CD8-positive, alpha-beta memory T cell (primary cell): ENCODE measurements at regions not wholly inside any gene's neighbourhood (a gene's known extent, or its start where the extent isn't known, plus 50 kb on each side); places are given as distances from the start of the nearest gene placed in this dataset.

Experiments
- CTCF ChIA-PET: fragments of 350-600 bp; sonication (Branson Sonifier 250); formaldehyde crosslinking; loops from one replicate; lab custom pipeline; 2021; ENCODE audit warnings: antibody characterized with exemption; lab: Charles Lee
- POLR2A ChIA-PET: fragments of 350-600 bp; sonication (Branson Sonifier 250); formaldehyde crosslinking; loops from one replicate; lab custom pipeline; 2021; ENCODE audit warnings: antibody characterized with exemption; lab: Charles Lee
- DNase-seq, 5 donors: peaks; one replicate each; pipeline versions ENCODE4 v3.0.0 to v3.0.0-alpha.2; 2020 to 2022; ENCODE audit warnings: mixed read lengths in 1 of 5
- H3K27ac ChIP-seq: one replicate; pipeline ENCODE4 v1.7.0; 2013; ENCODE audit warnings: low read depth, mild to moderate bottlenecking, low read length, moderate library complexity
- H3K27me3 ChIP-seq: 2 replicates; pipeline ENCODE4 v1.7.0; 2013; ENCODE audit warnings: low read length, mild to moderate bottlenecking; ENCODE audit not compliant: insufficient read depth, poor library complexity, severe bottlenecking
- H3K36me3 ChIP-seq: 2 replicates; pipeline ENCODE4 v1.7.0; 2013; ENCODE audit warnings: mild to moderate bottlenecking, low read length, moderate library complexity; ENCODE audit not compliant: insufficient read depth
- H3K4me1 ChIP-seq: 2 replicates; pipeline ENCODE4 v1.7.0; 2013; ENCODE audit warnings: mild to moderate bottlenecking, low read length, moderate library complexity; ENCODE audit not compliant: insufficient read depth
- H3K4me3 ChIP-seq: 2 replicates; pipeline ENCODE4 v1.7.0; 2013; ENCODE audit warnings: mild to moderate bottlenecking, low read length
- H3K9me3 ChIP-seq: 2 replicates; pipeline ENCODE4 v1.7.0; 2013; ENCODE audit warnings: mild to moderate bottlenecking, low read length
- H3K27ac Mint-ChIP-seq, 8 donors: one replicate each; pipeline ENCODE4 v1.8.0; 2020 to 2021; ENCODE audit warnings: mixed read lengths in 8 of 8, mild to moderate bottlenecking in 6 of 8, inconsistent platforms in 3 of 8, moderate library complexity in 3 of 8
- H3K27me3 Mint-ChIP-seq, 2 donors: one replicate each; pipeline ENCODE4 v1.8.0; 2020 to 2021; ENCODE audit warnings: mixed read lengths in 2 of 2, mild to moderate bottlenecking in 1 of 2, moderate library complexity in 1 of 2
- H3K36me3 Mint-ChIP-seq, 3 donors: one replicate each; pipeline ENCODE4 v1.8.0; 2020 to 2021; ENCODE audit warnings: mixed read lengths in 3 of 3, inconsistent platforms in 1 of 3, mild to moderate bottlenecking in 1 of 3
- H3K4me1 Mint-ChIP-seq, 3 donors: one replicate each; pipeline ENCODE4 v1.8.0; 2020 to 2021; ENCODE audit warnings: mixed read lengths in 3 of 3, inconsistent platforms in 1 of 3, mild to moderate bottlenecking in 1 of 3
- H3K4me3 Mint-ChIP-seq, 7 donors: one replicate each; pipeline ENCODE4 v1.8.0; 2020 to 2021; ENCODE audit warnings: mixed read lengths in 7 of 7, mild to moderate bottlenecking in 6 of 7, moderate library complexity in 4 of 7, inconsistent platforms in 2 of 7
- H3K9me3 Mint-ChIP-seq, 5 donors: one replicate each; pipeline ENCODE4 v1.8.0; 2020 to 2022; ENCODE audit warnings: mixed read lengths in 5 of 5, mild to moderate bottlenecking in 3 of 5, moderate library complexity in 2 of 5, inconsistent platforms in 1 of 5

DNA sequence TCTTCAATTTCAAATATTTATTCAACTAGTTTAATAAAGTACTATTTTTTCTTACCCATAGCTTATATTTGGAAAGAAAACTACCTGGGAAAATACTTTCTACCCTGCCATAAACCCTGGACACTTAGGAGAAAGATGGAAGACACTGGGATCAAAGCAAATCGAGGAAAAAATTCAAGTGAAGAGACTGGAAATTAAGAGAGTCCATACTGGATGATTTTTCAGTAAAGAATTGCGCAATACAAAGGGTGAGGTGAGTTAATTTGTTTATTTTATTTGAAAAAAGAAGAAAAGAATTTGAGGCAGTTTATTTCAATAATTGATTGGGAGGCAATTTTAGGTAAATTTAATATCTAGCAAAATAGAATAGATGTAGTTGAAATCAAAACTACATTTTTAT is 331.8 kb upstream of the ITGA1 start:
- no peaks in the 10 kb centered on the region for H3K36me3 ChIP-seq
- Mint-ChIP-seq H3K4me1 (no peaks in the 10 kb centered on the region), H3K9me3 (peaks cover 0 to 3% (median 0%) of the 10 kb centered on the region in 5 donors), H3K36me3 (peaks cover 0 to 2% (median 0%) of the 10 kb centered on the region in 3 donors), H3K27ac (no peak overlapping the region), H3K27me3 (peaks cover 0 to 3% of the 10 kb centered on the region in 2 donors), H3K4me3 (no peak overlapping the region)
- no peaks in the 10 kb centered on the region for H3K27me3 ChIP-seq
- CTCF ChIA-PET = no interaction called here
- POLR2A ChIA-PET = no interaction called here
- no peaks in the 10 kb centered on the region for H3K9me3 ChIP-seq
- H3K27ac ChIP-seq = no peak overlapping the region
- DNase-seq = no peak
- H3K4me3 ChIP-seq = no peak overlapping the region
- no peaks in the 10 kb centered on the region for H3K4me1 ChIP-seq

DNA sequence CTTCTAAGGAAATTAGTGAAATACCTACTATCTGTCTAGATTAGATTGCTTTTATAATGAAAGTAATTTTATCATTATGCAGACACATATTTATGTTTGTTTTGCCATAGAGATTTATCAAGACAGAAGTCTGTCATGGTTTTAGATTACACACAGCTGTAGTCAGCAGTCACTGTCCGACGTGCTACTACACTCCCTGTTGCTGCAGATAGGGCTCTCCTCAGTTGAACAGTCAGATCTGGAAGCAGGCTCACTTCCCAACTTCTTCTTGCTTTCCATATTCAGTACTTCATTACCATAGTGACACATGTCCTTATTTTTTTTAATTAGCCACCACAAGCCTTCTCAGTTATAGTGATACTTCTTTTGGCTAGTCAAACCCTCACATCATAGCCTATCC is 329.9 kb upstream of the ITGA1 start:
- Mint-ChIP-seq H3K9me3 (peaks cover 0 to 3% (median 0%) of the 10 kb centered on the region in 5 donors), H3K27me3 (peaks cover 0 to 3% of the 10 kb centered on the region in 2 donors), H3K4me3 (no peak overlapping the region), H3K36me3 (peaks cover 0 to 2% (median 0%) of the 10 kb centered on the region in 3 donors), H3K27ac (no peak overlapping the region), H3K4me1 (no peaks in the 10 kb centered on the region)
- ChIA-PET POLR2A (no interaction called here), CTCF (no interaction called here)
- H3K4me1 ChIP-seq = no peaks in the 10 kb centered on the region
- DNase-seq = no peak
- H3K27ac ChIP-seq = no peak overlapping the region
- no peaks in the 10 kb centered on the region for H3K36me3 ChIP-seq
- no peaks in the 10 kb centered on the region for H3K27me3 ChIP-seq
- H3K9me3 ChIP-seq = no peaks in the 10 kb centered on the region
- no peak overlapping the region for H3K4me3 ChIP-seq

- Mint-ChIP-seq H3K4me3 (no peak overlapping the region), H3K27me3 (peaks cover 0 to 2% of the 10 kb centered on the region in 2 donors), H3K27ac (no peak overlapping the region), H3K36me3 (no peaks in the 10 kb centered on the region), H3K4me1 (peaks cover 7 to 16% (median 15%) of the 10 kb centered on the region in 3 donors), H3K9me3 (no peaks in the 10 kb centered on the region)
- DNase-seq = no peak
- H3K36me3 ChIP-seq = no peaks in the 10 kb centered on the region
- no peak overlapping the region for H3K4me3 ChIP-seq
- POLR2A ChIA-PET = no interaction called here
- H3K27me3 ChIP-seq = no peaks in the 10 kb centered on the region
- CTCF ChIA-PET = no interaction called here
- H3K9me3 ChIP-seq = no peaks in the 10 kb centered on the region
- H3K27ac ChIP-seq = no peak overlapping the region
- no peaks in the 10 kb centered on the region for H3K4me1 ChIP-seq
Observed at GRCh38 chr5:52466113-52466512, 321.6 kb upstream of the ITGA1 start.

- Mint-ChIP-seq H3K4me1 (peaks cover 7 to 16% (median 15%) of the 10 kb centered on the region in 3 donors), H3K27ac (no peak overlapping the region)
- POLR2A ChIA-PET = no interaction called here
Observed at GRCh38 chr5:52466749-52467520, 320.8 kb upstream of the ITGA1 start.

GRCh38 chr5:52468976-52469375 is 318.7 kb upstream of the ITGA1 start:
- Histone ChIP-seq H3K9me3 (no peaks in the 10 kb centered on the region), H3K27me3 (no peaks in the 10 kb centered on the region), H3K4me1 (no peaks in the 10 kb centered on the region), H3K36me3 (no peaks in the 10 kb centered on the region), H3K27ac (no peak overlapping the region), H3K4me3 (no peak overlapping the region)
- Mint-ChIP-seq H3K4me3 (peak overlapping the region in 2 of 7 donors; percentile 10 to 18), H3K9me3 (no peaks in the 10 kb centered on the region), H3K27me3 (peaks cover 0 to 2% of the 10 kb centered on the region in 2 donors), H3K36me3 (no peaks in the 10 kb centered on the region), H3K27ac (no peak overlapping the region), H3K4me1 (peaks cover 7 to 16% (median 15%) of the 10 kb centered on the region in 3 donors)
- POLR2A ChIA-PET = no interaction called here
- DNase-seq = no peak
- CTCF ChIA-PET = no interaction called here

More at GRCh38 chr5:52466749-52467520, 320.8 kb upstream of the ITGA1 start:
- Mint-ChIP-seq H3K27me3 (peaks cover 0 to 2% of the 10 kb centered on the region in 2 donors), H3K4me3 (no peak overlapping the region), H3K36me3 (no peaks in the 10 kb centered on the region), H3K9me3 (no peaks in the 10 kb centered on the region)
- CTCF ChIA-PET = no interaction called here
- H3K27ac ChIP-seq = no peak overlapping the region
- no peaks in the 10 kb centered on the region for H3K36me3 ChIP-seq
- DNase-seq = no peak
- H3K4me3 ChIP-seq = no peak overlapping the region
- no peaks in the 10 kb centered on the region for H3K4me1 ChIP-seq
- no peaks in the 10 kb centered on the region for H3K27me3 ChIP-seq
- no peaks in the 10 kb centered on the region for H3K9me3 ChIP-seq

- Mint-ChIP-seq H3K36me3 (no peaks in the 10 kb centered on the region), H3K9me3 (no peaks in the 10 kb centered on the region), H3K4me3 (peak overlapping the region in 6 of 7 donors; percentile 54 to 78 (median 72)), H3K27ac (peak overlapping the region; percentile 11 to 84 (median 63)), H3K27me3 (peaks cover 0 to 2% of the 10 kb centered on the region in 2 donors), H3K4me1 (peaks cover 7 to 16% (median 15%) of the 10 kb centered on the region in 3 donors)
- no peaks in the 10 kb centered on the region for H3K9me3 ChIP-seq
- H3K27me3 ChIP-seq = no peaks in the 10 kb centered on the region
- POLR2A ChIA-PET = no interaction called here
- H3K4me3 ChIP-seq = no peak overlapping the region
- CTCF ChIA-PET = no interaction called here
- H3K27ac ChIP-seq = no peak overlapping the region
- no peaks in the 10 kb centered on the region for H3K4me1 ChIP-seq
- no peaks in the 10 kb centered on the region for H3K36me3 ChIP-seq
- peak in 3 of 5 donors; percentile 10 to 48 (median 14) for DNase-seq
Observed at GRCh38 chr5:52469420-52469819, 318.3 kb upstream of the ITGA1 start.

DNA sequence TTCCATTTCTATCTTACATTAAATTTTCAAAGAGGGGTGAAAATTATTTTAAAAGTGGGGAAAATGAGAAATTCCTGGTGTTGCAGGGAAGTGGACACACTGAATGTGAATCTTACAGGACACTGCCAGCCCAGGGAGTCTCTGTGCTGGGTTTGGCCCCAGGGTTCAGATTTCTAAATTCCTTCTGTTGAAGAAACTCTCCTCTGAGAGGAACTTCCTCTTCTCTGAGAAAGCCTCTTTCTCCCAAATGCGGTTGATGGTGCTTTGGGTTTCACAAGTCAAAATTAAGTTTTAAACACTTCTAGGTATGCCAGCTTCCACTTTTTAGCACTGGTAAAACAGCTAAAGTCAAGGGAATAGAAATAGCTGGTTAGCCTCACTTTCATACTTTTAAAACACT is 317.9 kb upstream of the ITGA1 start:
- Mint-ChIP-seq H3K4me3 (peak overlapping the region in 6 of 7 donors; percentile 54 to 78 (median 72)), H3K9me3 (no peaks in the 10 kb centered on the region), H3K36me3 (no peaks in the 10 kb centered on the region), H3K27me3 (peaks cover 0 to 2% of the 10 kb centered on the region in 2 donors), H3K4me1 (peaks cover 7 to 16% (median 15%) of the 10 kb centered on the region in 3 donors), H3K27ac (peak overlapping the region; percentile 11 to 84 (median 63))
- Histone ChIP-seq H3K4me3 (no peak overlapping the region), H3K4me1 (no peaks in the 10 kb centered on the region), H3K27ac (no peak overlapping the region), H3K9me3 (no peaks in the 10 kb centered on the region), H3K27me3 (no peaks in the 10 kb centered on the region), H3K36me3 (no peaks in the 10 kb centered on the region)
- DNase-seq = no peak
- ChIA-PET POLR2A (no interaction called here), CTCF (no interaction called here)

- no peaks in the 10 kb centered on the region for H3K27me3 Mint-ChIP-seq
- Histone ChIP-seq H3K27me3 (no peaks in the 10 kb centered on the region), H3K9me3 (no peaks in the 10 kb centered on the region), H3K4me1 (no peaks in the 10 kb centered on the region), H3K4me3 (no peak overlapping the region), H3K36me3 (no peaks in the 10 kb centered on the region), H3K27ac (no peak overlapping the region)
- H3K9me3 Mint-ChIP-seq = peaks cover 0 to 2% (median 0%) of the 10 kb centered on the region in 5 donors
- ChIA-PET CTCF (no interaction called here), POLR2A (no interaction called here)
- no peaks in the 10 kb centered on the region for H3K4me1 Mint-ChIP-seq
- no peaks in the 10 kb centered on the region for H3K36me3 Mint-ChIP-seq
- H3K27ac Mint-ChIP-seq = no peak overlapping the region
- H3K4me3 Mint-ChIP-seq = no peak overlapping the region
- DNase-seq = no peak
Observed at GRCh38 chr5:52476346-52476745, 311.4 kb upstream of the ITGA1 start.
